ENCODE measurements at regions not wholly inside any gene's neighbourhood (a gene's known extent, or its start where the extent isn't known, plus 50 kb on each side); places are given as distances from the start of the nearest gene placed in this dataset.

- H3K9me3 ChIP-seq, result no peaks in the 10 kb centered on the region
- peaks cover 0 to 3% of the 10 kb centered on the region in 2 donors for H3K4me1 ChIP-seq
- no peaks in the 10 kb centered on the region for H3K27me3 ChIP-seq
- no peak overlapping the region for H3K27ac ChIP-seq
- 90% methylated on average over 2 of the region's 2 CpGs for WGBS, 2 donors
- no peak overlapping the region for H3K4me3 ChIP-seq (replicated peaks in 1 of 3)
- intact Hi-C loops (cut with DNase I), result no loop called here
- H3K36me3 ChIP-seq, result no peaks in the 10 kb centered on the region
- no peak for DNase-seq
- TF ChIP-seq POLR2A (IDR thresholded peaks at IDR 0.05) (no peak), CTCF (IDR thresholded peaks at IDR 0.05) (no peak)
Observed at GRCh38 chr14:71523630-71524319, 408.5 kb upstream of the RGS6 start.

- H3K36me3 ChIP-seq, result no peaks in the 10 kb centered on the region
- WGBS, 2 donors, result 95 to 96% methylated on average over 6 of the region's 6 CpGs
- no peak overlapping the region for H3K27ac ChIP-seq
- intact Hi-C loops (cut with DNase I), result no loop called here
- no peaks in the 10 kb centered on the region for H3K27me3 ChIP-seq
- H3K9me3 ChIP-seq, result no peaks in the 10 kb centered on the region
- DNase-seq, result no peak
- TF ChIP-seq CTCF (IDR thresholded peaks at IDR 0.05) (no peak), POLR2A (IDR thresholded peaks at IDR 0.05) (no peak)
- H3K4me3 ChIP-seq (replicated peaks in 1 of 3), result no peak overlapping the region
- H3K4me1 ChIP-seq, result peaks cover 0 to 3% of the 10 kb centered on the region in 2 donors
Observed at GRCh38 chr14:71524320-71524982, 407.8 kb upstream of the RGS6 start.

- no peaks in the 10 kb centered on the region for H3K36me3 ChIP-seq
- H3K27ac ChIP-seq, result peak overlapping the region in 2 of 3 donors; percentile 3 to 12
- no peaks in the 10 kb centered on the region for H3K9me3 ChIP-seq
- H3K4me1 ChIP-seq, result peaks cover 0 to 3% of the 10 kb centered on the region in 2 donors
- no peaks in the 10 kb centered on the region for H3K27me3 ChIP-seq
- H3K4me3 ChIP-seq (replicated peaks in 1 of 3), result no peak overlapping the region
- TF ChIP-seq POLR2A (IDR thresholded peaks at IDR 0.05) (no peak), CTCF (IDR thresholded peaks at IDR 0.05) (no peak)
- DNase-seq, result no peak
- WGBS, 2 donors, result 60 to 63% methylated on average over 5 of the region's 5 CpGs
- intact Hi-C loops (cut with DNase I), result no loop called here
Observed at GRCh38 chr14:71525663-71526221, 406.5 kb upstream of the RGS6 start.

- Histone ChIP-seq H3K4me3 (replicated peaks in 1 of 3) (no peak overlapping the region), H3K27ac (no peak overlapping the region), H3K4me1 (peaks cover 0 to 3% of the 10 kb centered on the region in 2 donors), H3K36me3 (no peaks in the 10 kb centered on the region), H3K9me3 (no peaks in the 10 kb centered on the region), H3K27me3 (no peaks in the 10 kb centered on the region)
- no peak for TF ChIP-seq CTCF (IDR thresholded peaks at IDR 0.05)
- intact Hi-C loops (cut with DNase I), result no loop called here
- 98 to 99% methylated on average over 3 of the region's 3 CpGs for WGBS, 2 donors
- DNase-seq, result no peak
Observed at GRCh38 chr14:71526388-71526787, 405.8 kb upstream of the RGS6 start.

- TF ChIP-seq POLR2A (IDR thresholded peaks at IDR 0.05) (no peak), CTCF (IDR thresholded peaks at IDR 0.05) (no peak)
- no peak overlapping the region for H3K27ac ChIP-seq
- no peaks in the 10 kb centered on the region for H3K36me3 ChIP-seq
- no peaks in the 10 kb centered on the region for H3K27me3 ChIP-seq
- H3K4me1 ChIP-seq, result peaks cover 0 to 3% of the 10 kb centered on the region in 2 donors
- no peak overlapping the region for H3K4me3 ChIP-seq (replicated peaks in 1 of 3)
- no peak for DNase-seq
- 81 to 87% methylated on average over 8 of the region's 8 CpGs for WGBS, 2 donors
- no peaks in the 10 kb centered on the region for H3K9me3 ChIP-seq
- intact Hi-C loops (cut with DNase I), result no loop called here
Observed at GRCh38 chr14:71527838-71528237, 404.4 kb upstream of the RGS6 start.
